ENCODE measurements at regions not wholly inside any gene's neighbourhood (a gene's known extent, or its start where the extent isn't known, plus 50 kb on each side); places are given as distances from the start of the nearest gene placed in this dataset.

- no peaks in the 10 kb centered on the region for H3K27me3 ChIP-seq (ENCODE audit: insufficient read depth)
- no peak for DNase-seq
- peaks cover 3% of the 10 kb centered on the region; the same call in 1 of the 2 replicates for H3K9me3 ChIP-seq
- no peak overlapping the region for H3K27ac ChIP-seq (ENCODE audit: low read depth in 2 of 2, low read length in 1 of 2)
- H2AFZ ChIP-seq (ENCODE audit: low read depth), result no peak overlapping the region
- ChIA-PET CTCF (interaction anchor here (1.8 kb wide), 1 partner anchor 18 kb away, joined by 4 read pairs; no protein-coding TSS in a partner anchor), POLR2A (no interaction called here)
- H3K79me2 ChIP-seq (ENCODE audit: insufficient read depth), result no peaks in the 10 kb centered on the region
- H3K4me3 ChIP-seq (ENCODE audit: low read depth in 2 of 2, low read length in 1 of 2), result no peak overlapping the region
- no peaks in the 10 kb centered on the region for H3F3A ChIP-seq (replicated peaks; ENCODE audit: insufficient read depth)
- no peak overlapping the region for H3K9ac ChIP-seq
- no peaks in the 10 kb centered on the region for H3K4me1 ChIP-seq (ENCODE audit: control insufficient read depth in 1 of 2, insufficient read depth in 2 of 2, low read depth in 1 of 2, low read length in 1 of 2)
- WGBS (ENCODE audit: low lambda C conversion rate), result 3% methylated on average over 2 of the region's 2 CpGs
- H3K9me2 ChIP-seq, result no peaks in the 10 kb centered on the region
- H4K20me1 ChIP-seq (ENCODE audit: insufficient read depth), result no peaks in the 10 kb centered on the region
- no peak for TF ChIP-seq FOXM1 (IDR thresholded peaks at IDR 0.05; ENCODE audit: low read depth)
- no peak for TF ChIP-seq RXRA (IDR thresholded peaks at IDR 0.05; ENCODE audit: borderline replicate concordance, low read depth)
- TF ChIP-seq RCOR1 (IDR thresholded peaks at IDR 0.05; ENCODE audit: low read length), result no peak
- TF ChIP-seq SIN3A (IDR thresholded peaks at IDR 0.05; ENCODE audit: borderline replicate concordance, low read depth, low read length), result no peak
- no peak for TF ChIP-seq TAF1 (IDR thresholded peaks at IDR 0.05; ENCODE audit: borderline replicate concordance, low read depth, low read length)
- no peak for TF ChIP-seq YY1 (IDR thresholded peaks at IDR 0.05; ENCODE audit: low read depth)
- no peak for TF ChIP-seq MXI1 (IDR thresholded peaks at IDR 0.05; ENCODE audit: low read depth, low read length)
- no peak for TF ChIP-seq EP300 (IDR thresholded peaks at IDR 0.05; ENCODE audit: borderline replicate concordance in 1 of 2, low read depth in 1 of 2, low read length in 1 of 2)
- no peak for TF ChIP-seq NFIC (IDR thresholded peaks at IDR 0.05; ENCODE audit: borderline replicate concordance)
- no peak for TF ChIP-seq RFX5 (IDR thresholded peaks at IDR 0.05; ENCODE audit: low read length)
- TF ChIP-seq GATA2 (CRISPR knock-in tag; IDR thresholded peaks at IDR 0.05), result no peak
- TF ChIP-seq GABPA (IDR thresholded peaks at IDR 0.05; ENCODE audit: low read depth), result no peak
- no peak for TF ChIP-seq CTCF (IDR thresholded peaks at IDR 0.05)
- no peaks in the 10 kb centered on the region for H3K36me3 ChIP-seq (replicated peaks in 1 of 2; ENCODE audit: control insufficient read depth in 1 of 2, insufficient read depth in 2 of 2, low read length in 1 of 2)
- H3K4me2 ChIP-seq, result no peak overlapping the region
These were observed 1198.3 kb downstream of the VRK1 start for GRCh38 chr14:97995531-97995930.

GRCh38 chr14:98006008-98006407 is 1208.8 kb downstream of the VRK1 start:
- Histone ChIP-seq H3K79me2 (ENCODE audit: insufficient read depth) (no peaks in the 10 kb centered on the region), H3F3A (replicated peaks; ENCODE audit: insufficient read depth) (no peaks in the 10 kb centered on the region), H2AFZ (ENCODE audit: low read depth) (no peak overlapping the region), H3K9me3 (no peaks in the 10 kb centered on the region), H3K27me3 (ENCODE audit: insufficient read depth) (no peaks in the 10 kb centered on the region), H3K36me3 (replicated peaks in 1 of 2; ENCODE audit: control insufficient read depth in 1 of 2, insufficient read depth in 2 of 2, low read length in 1 of 2) (no peaks in the 10 kb centered on the region), H3K4me3 (ENCODE audit: low read depth in 2 of 2, low read length in 1 of 2) (no peak overlapping the region), H3K4me2 (no peak overlapping the region), H3K27ac (ENCODE audit: low read depth in 2 of 2, low read length in 1 of 2) (no peak overlapping the region), H3K4me1 (ENCODE audit: control insufficient read depth in 1 of 2, insufficient read depth in 2 of 2, low read depth in 1 of 2, low read length in 1 of 2) (no peaks in the 10 kb centered on the region), H3K9ac (no peak overlapping the region), H3K9me2 (no peaks in the 10 kb centered on the region), H4K20me1 (ENCODE audit: insufficient read depth) (no peaks in the 10 kb centered on the region)
- CTCF ChIA-PET, result no interaction called here
- WGBS (ENCODE audit: low lambda C conversion rate), result 30% methylated on average over 7 of the region's 7 CpGs
- POLR2A ChIA-PET, result no interaction called here
- DNase-seq, result no peak
- TF ChIP-seq SIN3A (IDR thresholded peaks at IDR 0.05; ENCODE audit: borderline replicate concordance, low read depth, low read length) (no peak), ELF1 (IDR thresholded peaks at IDR 0.05) (no peak), ZBTB33 (IDR thresholded peaks at IDR 0.05; ENCODE audit: borderline replicate concordance, low read depth) (no peak), NRF1 (IDR thresholded peaks at IDR 0.05; ENCODE audit: low read depth, low read length) (no peak), NFIC (IDR thresholded peaks at IDR 0.05; ENCODE audit: borderline replicate concordance) (no peak), RFX5 (IDR thresholded peaks at IDR 0.05; ENCODE audit: low read length) (no peak), CTCF (IDR thresholded peaks at IDR 0.05) (no peak), REST (IDR thresholded peaks at IDR 0.05; ENCODE audit: low read depth, low read length) (no peak), MEF2A (IDR thresholded peaks at IDR 0.05; ENCODE audit: borderline replicate concordance, low read depth) (no peak), MXI1 (IDR thresholded peaks at IDR 0.05; ENCODE audit: low read depth, low read length) (no peak), RAD21 (IDR thresholded peaks at IDR 0.05; ENCODE audit: low read length) (no peak)

Data from SK-N-SH (cell line).